Activated CD4-positive, alpha-beta T cell treated with anti-CD3 and anti-CD28 coated beads, Interleukin-2, amount 10 ng/mL, durations not matched to agents 24 days and 14 days (primary cell): ENCODE measurements at regions not wholly inside any gene's neighbourhood (a gene's known extent, or its start where the extent isn't known, plus 50 kb on each side); places are given as distances from the start of the nearest gene placed in this dataset.

Experiments
- DNase-seq: peaks from one replicate; pipeline ENCODE4 v3.0.0; 2022
- H3K27ac Mint-ChIP-seq: one replicate; pipeline ENCODE4 v1.8.0; 2022; ENCODE audit warnings: mild to moderate bottlenecking, mixed read lengths
- H3K27me3 Mint-ChIP-seq: one replicate; pipeline ENCODE4 v1.8.0; 2022; ENCODE audit warnings: mixed read lengths
- H3K36me3 Mint-ChIP-seq: one replicate; pipeline ENCODE4 v1.8.0; 2022; ENCODE audit warnings: low read depth, mild to moderate bottlenecking, mixed read lengths
- H3K4me1 Mint-ChIP-seq: one replicate; pipeline ENCODE4 v1.8.0; 2021; ENCODE audit warnings: mixed read lengths
- H3K4me3 Mint-ChIP-seq: one replicate; pipeline ENCODE4 v1.8.0; 2022; ENCODE audit warnings: mild to moderate bottlenecking, moderate library complexity, mixed read lengths
- H3K9me3 Mint-ChIP-seq: one replicate; pipeline ENCODE4 v1.8.0; 2021; ENCODE audit warnings: mixed read lengths
- intact Hi-C: fragments of 100-400 bp; cut with micrococcal nuclease; formaldehyde crosslinking; loops from one replicate; pipeline ENCODE4 v1.15.1; 2023

DNA sequence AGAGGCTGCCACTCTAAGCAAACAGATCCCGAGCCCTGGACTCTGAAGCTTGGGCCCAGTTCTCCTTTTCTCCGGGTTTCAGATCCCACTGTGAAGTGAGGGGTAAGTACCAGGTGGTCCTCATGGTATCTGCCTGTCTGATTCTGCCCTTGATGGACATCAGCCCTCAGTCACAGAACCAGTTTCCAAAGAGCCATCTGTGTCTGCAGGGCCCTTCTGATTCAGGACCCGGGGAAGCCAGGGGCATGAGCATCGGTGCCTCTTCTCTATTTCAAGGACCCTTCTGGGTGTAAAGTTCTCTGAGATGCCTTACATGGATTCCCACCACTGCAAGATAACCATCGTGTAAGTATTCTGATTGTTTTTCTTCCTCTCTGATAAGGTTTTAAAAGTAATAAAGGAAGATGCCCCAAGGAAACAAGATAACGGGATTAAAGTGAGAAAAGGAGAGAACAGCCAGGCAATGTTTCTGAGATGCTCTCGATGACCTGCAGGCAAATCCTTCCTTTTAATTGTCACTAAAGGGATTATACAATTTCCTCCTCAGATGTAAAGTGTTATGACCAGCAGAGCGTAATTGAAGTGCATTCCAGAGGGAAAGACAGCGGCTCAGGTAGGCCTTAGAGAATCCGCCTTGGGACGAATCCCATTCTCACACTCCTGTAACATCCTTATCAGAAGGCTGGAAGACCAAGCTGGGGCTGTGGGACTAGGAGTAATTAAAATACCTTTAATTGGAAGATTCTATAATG lies 924.3 kb downstream of the TBC1D22A start:
- intact Hi-C loops, result no loop called here
- no peak for DNase-seq
- no peak overlapping the region for H3K4me3 Mint-ChIP-seq
- H3K36me3 Mint-ChIP-seq, result no peaks in the 10 kb centered on the region
- peaks cover 7% of the 10 kb centered on the region for H3K9me3 Mint-ChIP-seq
- H3K4me1 Mint-ChIP-seq, result no peaks in the 10 kb centered on the region
- no peak overlapping the region for H3K27ac Mint-ChIP-seq
- H3K27me3 Mint-ChIP-seq, result no peaks in the 10 kb centered on the region

DNA sequence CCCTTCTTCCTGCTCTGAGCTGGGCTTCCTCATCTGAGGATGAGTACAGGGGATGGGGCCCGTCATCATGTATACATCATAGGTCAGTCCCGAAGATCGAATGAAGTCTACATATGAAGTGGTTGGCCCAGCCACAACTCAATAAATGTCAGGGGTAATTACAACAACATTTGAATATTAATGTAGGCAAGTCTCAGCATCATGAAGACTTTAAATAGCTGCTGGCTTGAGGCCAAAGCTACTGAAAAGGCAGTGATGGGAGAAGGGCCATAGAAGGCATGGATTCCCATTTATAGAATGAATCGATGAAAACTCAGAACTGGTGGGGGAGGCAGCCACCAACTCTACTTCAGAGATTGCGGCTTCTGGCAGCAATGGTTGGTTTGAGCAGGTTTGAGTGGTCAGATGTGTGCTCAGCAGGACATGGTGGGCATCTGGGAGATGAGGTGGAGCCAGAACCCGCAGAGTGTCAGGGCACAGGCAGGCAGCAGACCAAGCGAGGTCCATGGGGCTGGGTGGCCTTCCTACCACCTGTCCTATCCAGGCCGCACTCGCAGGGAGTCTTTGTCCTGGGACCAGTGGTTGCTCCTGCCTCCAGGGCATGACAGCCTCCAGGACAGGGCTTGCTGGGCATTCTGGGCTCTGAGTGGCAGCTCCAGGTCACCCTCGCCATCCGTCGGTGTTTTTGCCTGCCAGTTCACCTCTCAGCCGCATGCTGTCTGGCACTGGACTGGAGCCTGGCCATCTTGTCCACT lies 919.1 kb downstream of the TBC1D22A start:
- no peaks in the 10 kb centered on the region for H3K27me3 Mint-ChIP-seq
- no peak overlapping the region for H3K27ac Mint-ChIP-seq
- no peaks in the 10 kb centered on the region for H3K36me3 Mint-ChIP-seq
- intact Hi-C loops, result no loop called here
- H3K4me1 Mint-ChIP-seq, result no peaks in the 10 kb centered on the region
- H3K9me3 Mint-ChIP-seq, result peaks cover 10% of the 10 kb centered on the region
- DNase-seq, result no peak
- no peak overlapping the region for H3K4me3 Mint-ChIP-seq

GRCh38 chr22:47678636-47679287 lies 916.3 kb downstream of the TBC1D22A start:
- Mint-ChIP-seq H3K4me1 (no peaks in the 10 kb centered on the region), H3K4me3 (no peak overlapping the region), H3K9me3 (peaks cover 6% of the 10 kb centered on the region), H3K27me3 (no peaks in the 10 kb centered on the region), H3K27ac (no peak overlapping the region), H3K36me3 (no peaks in the 10 kb centered on the region)
- intact Hi-C loops, result no loop called here
- no peak for DNase-seq

DNA sequence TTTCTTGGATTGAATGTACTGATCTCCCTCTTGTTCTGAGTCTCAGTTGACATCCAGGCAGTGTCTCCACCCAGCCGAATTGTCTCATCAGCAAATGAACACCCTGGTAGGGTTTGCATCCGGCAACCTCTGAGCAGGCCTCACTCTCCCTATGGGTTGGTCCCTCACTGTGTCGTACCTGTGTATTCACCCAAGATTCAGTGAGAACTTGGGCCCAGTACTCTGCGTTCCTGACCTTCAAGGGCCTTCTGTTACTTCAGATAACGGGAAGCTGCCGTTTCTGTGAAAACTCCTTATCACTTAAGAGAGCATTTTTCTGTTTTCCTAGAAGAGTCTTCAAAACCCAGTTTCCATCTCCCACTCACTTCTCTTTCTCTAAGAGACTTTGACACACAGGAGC lies 915.6 kb downstream of the TBC1D22A start:
- peaks cover 3% of the 10 kb centered on the region for H3K9me3 Mint-ChIP-seq
- no peak overlapping the region for H3K4me3 Mint-ChIP-seq
- DNase-seq, result no peak
- H3K27me3 Mint-ChIP-seq, result no peaks in the 10 kb centered on the region
- no peaks in the 10 kb centered on the region for H3K36me3 Mint-ChIP-seq
- H3K4me1 Mint-ChIP-seq, result no peaks in the 10 kb centered on the region
- no peak overlapping the region for H3K27ac Mint-ChIP-seq
- intact Hi-C loops, result no loop called here

DNA sequence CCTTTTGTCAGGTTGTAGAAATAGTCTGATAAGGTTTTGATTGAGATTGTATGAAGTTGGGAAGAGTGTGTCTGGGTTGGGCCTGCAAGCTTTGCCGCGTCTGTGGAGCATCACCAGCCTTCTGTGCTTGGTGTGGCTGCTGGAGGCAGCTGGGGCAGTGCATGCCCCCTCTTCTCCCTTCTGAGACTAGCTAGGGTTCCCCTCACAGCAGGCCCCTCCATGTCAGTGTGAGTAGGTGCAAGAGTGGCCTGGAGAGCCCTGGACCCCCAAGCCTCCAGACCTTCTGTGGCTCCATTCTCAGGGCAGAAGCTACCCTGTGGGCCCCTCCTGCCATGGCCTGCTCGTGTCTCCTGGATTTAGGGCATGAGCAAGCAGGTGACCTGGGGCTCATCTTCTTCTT lies 914.2 kb downstream of the TBC1D22A start:
- H3K27ac Mint-ChIP-seq, result no peak overlapping the region
- no peak overlapping the region for H3K4me3 Mint-ChIP-seq
- no peaks in the 10 kb centered on the region for H3K27me3 Mint-ChIP-seq
- no peaks in the 10 kb centered on the region for H3K36me3 Mint-ChIP-seq
- H3K4me1 Mint-ChIP-seq, result no peaks in the 10 kb centered on the region
- peaks cover 3% of the 10 kb centered on the region for H3K9me3 Mint-ChIP-seq
- intact Hi-C loops, result no loop called here
- no peak for DNase-seq

- Mint-ChIP-seq H3K27me3 (no peaks in the 10 kb centered on the region), H3K4me3 (no peak overlapping the region), H3K36me3 (no peaks in the 10 kb centered on the region), H3K9me3 (peaks cover 5% of the 10 kb centered on the region), H3K4me1 (no peaks in the 10 kb centered on the region), H3K27ac (no peak overlapping the region)
- intact Hi-C loops, result no loop called here
- DNase-seq, result no peak
Observed at GRCh38 chr22:47674600-47674999, 912.1 kb downstream of the TBC1D22A start.

GRCh38 chr22:47673557-47673956 lies 911.1 kb downstream of the TBC1D22A start:
- no peak for DNase-seq
- Mint-ChIP-seq H3K9me3 (peaks cover 7% of the 10 kb centered on the region), H3K27me3 (no peaks in the 10 kb centered on the region), H3K4me1 (no peaks in the 10 kb centered on the region), H3K27ac (no peak overlapping the region), H3K4me3 (no peak overlapping the region), H3K36me3 (no peaks in the 10 kb centered on the region)
- intact Hi-C loops, result no loop called here

DNA sequence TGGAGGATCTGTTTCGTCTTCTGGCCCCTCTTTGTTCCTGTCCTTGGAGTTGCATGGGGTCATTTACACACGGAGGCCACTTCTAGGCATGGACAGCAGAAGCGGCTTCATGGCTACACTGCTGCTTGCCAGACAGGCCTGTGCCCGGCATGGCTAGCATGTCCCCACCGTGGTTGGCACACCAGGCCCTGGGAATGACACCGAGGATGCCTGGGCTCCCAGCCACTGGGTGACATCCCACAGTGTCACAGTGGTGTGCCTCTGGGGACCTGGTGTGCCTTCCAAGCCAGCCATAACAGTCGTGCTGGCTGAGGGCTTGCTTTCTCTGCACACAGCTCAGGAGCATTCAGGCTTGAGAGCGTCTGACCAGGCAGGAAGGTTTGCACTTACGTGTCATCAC lies 910.1 kb downstream of the TBC1D22A start:
- no peaks in the 10 kb centered on the region for H3K36me3 Mint-ChIP-seq
- no peak overlapping the region for H3K4me3 Mint-ChIP-seq
- no peak overlapping the region for H3K27ac Mint-ChIP-seq
- H3K27me3 Mint-ChIP-seq, result no peaks in the 10 kb centered on the region
- intact Hi-C loops, result no loop called here
- DNase-seq, result no peak
- no peaks in the 10 kb centered on the region for H3K4me1 Mint-ChIP-seq
- peaks cover 7% of the 10 kb centered on the region for H3K9me3 Mint-ChIP-seq

DNA sequence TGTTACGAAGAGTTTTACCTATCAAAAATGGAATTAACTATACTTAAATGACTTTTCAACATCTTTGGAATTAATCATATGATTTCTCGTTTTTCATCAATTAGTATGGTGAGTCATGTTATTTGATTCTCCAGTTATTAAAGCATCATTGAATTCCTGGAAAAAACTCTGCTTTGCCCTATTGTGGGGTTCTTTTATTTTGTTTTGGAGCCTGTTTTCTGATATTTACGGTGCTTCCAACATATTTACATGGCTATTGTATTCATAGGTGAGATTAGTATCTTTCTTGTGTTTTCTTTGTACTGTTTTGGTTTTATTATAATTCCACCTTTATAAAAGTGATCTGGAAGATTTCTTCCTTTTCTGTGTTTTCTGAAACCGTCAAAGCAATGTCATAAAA lies 902.7 kb downstream of the TBC1D22A start:
- Mint-ChIP-seq H3K4me1 (no peaks in the 10 kb centered on the region), H3K36me3 (no peaks in the 10 kb centered on the region), H3K27ac (no peak overlapping the region), H3K9me3 (peaks cover 14% of the 10 kb centered on the region), H3K27me3 (no peaks in the 10 kb centered on the region), H3K4me3 (no peak overlapping the region)
- intact Hi-C loops, result no loop called here
- no peak for DNase-seq

DNA sequence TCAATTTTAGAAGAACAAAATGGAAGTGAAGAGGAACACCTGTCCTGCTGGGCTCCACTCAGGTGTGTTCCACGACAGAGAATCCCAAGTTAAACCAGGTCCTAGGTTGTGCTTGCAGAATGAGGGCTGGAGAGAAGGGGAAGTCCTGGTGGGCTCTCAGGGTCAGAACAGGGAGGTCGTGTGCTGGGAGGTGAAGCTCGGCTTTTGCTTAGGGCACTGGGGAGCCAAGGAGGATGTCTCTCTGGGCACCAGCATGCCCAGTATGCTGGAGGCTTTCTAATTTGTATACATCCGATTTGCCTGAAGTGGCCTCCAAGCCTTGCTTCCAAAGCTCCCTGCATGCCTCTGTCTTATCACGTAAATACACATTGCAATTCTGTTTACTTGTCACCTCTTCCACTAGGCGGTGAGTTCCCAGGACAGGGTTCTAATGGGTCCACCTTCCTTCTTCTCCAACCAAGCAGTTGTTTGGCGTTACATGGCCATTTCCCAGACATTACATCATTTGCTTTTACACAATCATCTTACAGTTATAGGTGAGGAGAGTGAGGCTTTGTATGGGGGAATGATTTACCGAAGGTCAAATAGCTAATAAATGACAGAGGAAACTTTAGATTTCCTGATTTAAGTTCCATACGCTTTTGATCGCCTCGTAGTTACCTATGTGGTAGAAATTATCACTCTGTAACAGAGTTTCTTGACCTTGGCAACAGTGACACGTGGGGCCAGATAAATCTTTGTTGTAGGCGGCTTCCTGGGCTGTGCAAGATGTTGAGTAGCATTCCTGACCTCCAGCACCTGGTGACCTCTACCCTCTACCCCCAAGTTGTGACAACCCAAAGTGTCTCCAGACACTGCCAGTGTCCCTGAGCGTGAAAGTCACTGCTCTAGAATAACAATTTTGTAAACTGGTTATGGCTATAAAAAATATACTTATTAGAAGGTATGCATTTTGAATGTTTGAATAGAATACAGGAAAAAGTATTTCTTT lies 901.5 kb downstream of the TBC1D22A start:
- H3K27me3 Mint-ChIP-seq, result no peaks in the 10 kb centered on the region
- H3K4me3 Mint-ChIP-seq, result no peak overlapping the region
- intact Hi-C loops, result no loop called here
- DNase-seq, result no peak
- peaks cover 12% of the 10 kb centered on the region for H3K9me3 Mint-ChIP-seq
- no peaks in the 10 kb centered on the region for H3K4me1 Mint-ChIP-seq
- no peak overlapping the region for H3K27ac Mint-ChIP-seq
- H3K36me3 Mint-ChIP-seq, result no peaks in the 10 kb centered on the region

GRCh38 chr22:47659467-47660223 lies 897.2 kb downstream of the TBC1D22A start:
- Mint-ChIP-seq H3K27ac (no peak overlapping the region), H3K4me3 (no peak overlapping the region), H3K36me3 (no peaks in the 10 kb centered on the region), H3K9me3 (peaks cover 3% of the 10 kb centered on the region), H3K4me1 (no peaks in the 10 kb centered on the region), H3K27me3 (no peaks in the 10 kb centered on the region)
- intact Hi-C loops, result no loop called here
- no peak for DNase-seq

DNA sequence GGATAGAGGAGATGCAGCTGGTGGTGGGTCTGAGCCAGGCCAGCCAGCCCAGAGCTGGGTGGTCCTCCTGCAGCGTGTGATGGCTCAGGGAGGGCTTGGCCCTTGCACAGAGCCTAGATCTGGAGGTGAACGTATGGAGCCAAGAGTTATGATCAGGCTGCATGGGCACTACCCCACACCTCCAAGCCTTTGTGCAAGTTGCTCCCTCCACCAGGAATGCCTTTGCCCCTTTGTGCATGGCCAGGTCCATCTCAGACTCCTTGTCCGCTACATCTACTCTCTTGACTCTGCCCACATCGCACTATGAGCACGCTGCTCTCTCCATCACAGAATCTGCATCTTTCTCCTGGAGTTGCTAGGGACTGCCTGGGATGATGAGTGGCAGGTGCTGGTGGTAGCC lies 895.7 kb downstream of the TBC1D22A start:
- Mint-ChIP-seq H3K27me3 (no peaks in the 10 kb centered on the region), H3K27ac (no peak overlapping the region), H3K36me3 (no peaks in the 10 kb centered on the region), H3K9me3 (peaks cover 8% of the 10 kb centered on the region), H3K4me1 (no peaks in the 10 kb centered on the region), H3K4me3 (no peak overlapping the region)
- no peak for DNase-seq
- intact Hi-C loops, result no loop called here

DNA sequence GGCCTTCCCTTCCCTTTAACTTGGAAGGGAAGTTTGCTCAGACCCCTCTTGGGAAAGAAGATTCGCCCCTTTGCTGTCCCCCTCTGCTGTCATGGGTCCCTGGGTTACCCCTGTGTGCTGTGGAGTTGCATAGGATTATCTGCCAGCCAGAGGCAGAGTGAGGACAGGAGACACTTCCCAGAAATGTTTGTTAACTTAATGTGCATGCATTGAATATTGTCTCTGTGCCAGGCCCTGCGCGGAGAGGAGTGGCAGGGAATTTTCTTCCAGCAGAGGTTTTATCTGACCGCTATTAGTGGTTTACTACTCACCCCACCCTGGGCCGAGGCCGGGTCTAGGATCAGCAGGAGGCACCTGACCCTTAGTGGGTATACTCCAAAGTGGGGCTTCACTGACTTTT lies 894.8 kb downstream of the TBC1D22A start:
- no peaks in the 10 kb centered on the region for H3K27me3 Mint-ChIP-seq
- no peak overlapping the region for H3K27ac Mint-ChIP-seq
- intact Hi-C loops, result no loop called here
- no peak for DNase-seq
- no peaks in the 10 kb centered on the region for H3K36me3 Mint-ChIP-seq
- no peaks in the 10 kb centered on the region for H3K4me1 Mint-ChIP-seq
- H3K9me3 Mint-ChIP-seq, result peaks cover 5% of the 10 kb centered on the region
- no peak overlapping the region for H3K4me3 Mint-ChIP-seq
